PC-9 (cell line): ENCODE measurements at regions not wholly inside any gene's neighbourhood (a gene's known extent, or its start where the extent isn't known, plus 50 kb on each side); places are given as distances from the start of the nearest gene placed in this dataset.

Experiments used
- CTCF ChIP-seq: fragments of 200-600 bp; sonication (generic); conservative IDR thresholded peaks from 2 replicates; pipeline ENCODE4 v1.6.1; 2017; ENCODE audit warnings: mixed run types, antibody characterized with exemption, mild to moderate bottlenecking, moderate library complexity
- EZH2 ChIP-seq: fragments of 200-600 bp; sonication (generic); IDR thresholded peaks from 2 replicates; pipeline ENCODE4 v1.8.0; 2017; ENCODE audit warnings: antibody characterized with exemption, low read depth

GRCh38 chr4:32864713-32865351, 2144.7 kb downstream of the PCDH7 start:
- TF ChIP-seq CTCF (no peak), EZH2 (no peak)
